IPS DF 19.7 (cell line): ENCODE measurements at regions not wholly inside any gene's neighbourhood (a gene's known extent, or its start where the extent isn't known, plus 50 kb on each side); places are given as distances from the start of the nearest gene placed in this dataset.

Experiments
- DNase-seq: peaks from one replicate; pipeline ENCODE4 v3.0.0-alpha.2; 2013; ENCODE audit warnings: low read depth, low spot score

DNA sequence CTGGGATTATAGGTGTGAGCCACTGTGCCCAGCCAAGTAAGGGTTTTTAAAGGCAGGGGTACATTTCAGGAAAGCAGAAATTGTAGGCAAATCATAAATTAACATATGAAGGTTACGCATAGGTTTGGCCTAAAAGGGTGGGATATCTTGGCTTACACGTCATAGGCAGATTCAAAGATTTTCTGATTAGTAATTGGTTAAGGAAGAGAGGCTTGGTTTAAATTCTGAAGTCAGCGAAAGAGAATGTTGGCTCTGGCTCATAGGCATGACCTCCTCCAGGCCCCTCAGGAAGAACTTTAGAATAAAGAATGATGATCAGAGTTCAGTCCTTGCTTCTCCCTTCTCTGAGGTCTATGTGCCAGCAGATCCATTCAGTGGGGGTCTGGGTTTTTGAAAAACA, 124.8 kb upstream of the RBBP6 start:
- no peak for DNase-seq

DNA sequence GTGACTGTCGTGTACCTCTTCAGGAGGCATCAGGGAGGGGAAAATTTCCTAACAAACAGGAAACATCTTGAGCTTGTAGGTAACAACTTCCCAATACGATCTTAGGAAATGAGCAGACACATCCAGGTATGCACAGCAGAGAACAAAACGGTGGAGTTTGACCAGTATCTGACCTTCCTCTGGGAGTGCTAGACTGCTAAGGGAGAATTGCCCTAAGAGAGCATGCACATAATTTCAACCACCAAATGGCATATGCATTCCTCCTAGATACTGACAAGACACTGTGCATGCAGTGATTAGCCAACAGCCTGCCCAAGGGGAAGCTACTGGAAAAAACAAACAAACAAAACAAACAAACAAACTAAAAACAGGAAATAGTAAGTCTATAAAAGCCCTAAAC, 120.6 kb upstream of the RBBP6 start:
- DNase-seq = no peak

DNA sequence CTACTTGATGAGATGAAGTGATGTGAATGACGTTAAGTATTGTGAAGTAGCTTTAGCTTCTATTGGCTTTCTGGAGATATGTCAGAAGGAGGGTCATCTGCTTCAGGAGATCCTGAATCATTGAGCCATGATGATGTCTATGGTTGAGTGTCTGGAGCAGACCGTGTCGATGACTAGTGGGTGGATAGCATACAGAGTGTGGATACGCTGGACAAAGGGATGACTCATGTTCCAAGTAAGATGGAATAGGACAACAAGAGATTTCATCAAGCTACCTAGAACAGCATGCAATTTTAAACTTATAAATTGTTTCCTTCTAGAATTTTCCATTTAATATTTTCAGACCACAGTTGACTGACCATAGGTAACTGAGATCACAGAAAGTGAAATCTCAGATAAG, 116.1 kb upstream of the RBBP6 start:
- DNase-seq = no peak

DNA sequence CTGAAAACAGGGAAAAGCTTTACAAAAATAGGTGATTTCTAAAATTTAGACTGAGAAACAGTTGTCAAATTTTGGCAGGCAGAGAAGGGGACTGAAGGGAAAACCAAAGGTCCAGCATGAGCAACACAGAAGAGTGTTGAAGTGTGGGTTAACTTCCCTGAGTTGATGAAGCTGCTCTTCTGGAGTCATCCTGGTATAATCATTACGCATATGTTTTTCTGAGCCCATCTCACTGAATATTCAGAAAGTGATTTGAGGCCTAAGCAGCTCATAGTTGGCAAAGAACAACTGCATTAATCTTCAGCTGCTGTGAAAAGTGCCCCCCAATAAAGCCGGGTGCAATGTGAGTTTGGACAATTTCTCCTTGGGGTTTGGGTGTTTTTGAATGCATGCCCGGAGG, 115.0 kb upstream of the RBBP6 start:
- no peak for DNase-seq

DNA sequence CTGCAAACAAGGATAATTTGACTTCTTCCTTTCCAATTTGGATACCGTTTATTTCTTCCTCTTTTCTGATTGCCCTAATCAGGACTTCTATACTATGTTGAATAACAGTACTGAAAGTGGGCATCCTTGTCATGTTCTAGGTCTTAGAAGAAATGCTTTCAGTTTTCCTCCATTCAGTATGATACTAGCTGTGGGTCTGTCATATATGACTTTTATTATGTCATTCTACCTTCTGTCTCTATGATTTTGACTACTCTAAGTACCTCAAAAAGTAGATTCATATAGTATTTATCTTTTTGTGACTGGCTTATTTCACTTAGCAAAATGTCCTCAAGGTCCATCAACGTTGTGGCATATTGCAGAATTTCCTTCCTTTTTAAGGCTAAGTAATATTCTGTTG, 111.5 kb upstream of the RBBP6 start:
- no peak for DNase-seq

DNA sequence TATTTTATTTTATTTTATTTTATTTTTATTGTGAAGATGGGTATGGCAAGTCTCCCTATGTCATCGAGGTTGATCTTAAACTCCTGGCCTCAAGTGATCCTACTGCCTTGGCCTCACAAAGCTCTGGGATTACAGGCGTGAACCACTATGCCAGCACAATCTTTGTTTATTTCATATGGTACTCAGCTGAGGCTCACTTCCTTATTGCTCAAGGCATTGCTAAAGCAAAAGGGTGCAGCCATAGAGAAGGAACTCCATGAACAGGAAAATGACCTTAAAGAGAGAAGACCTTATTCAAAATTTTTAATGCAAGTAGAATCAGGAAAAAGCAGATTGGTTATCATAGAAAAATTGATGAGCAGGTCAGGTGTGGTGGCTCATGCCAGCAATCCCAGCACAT, 110.6 kb upstream of the RBBP6 start:
- no peak for DNase-seq

DNA sequence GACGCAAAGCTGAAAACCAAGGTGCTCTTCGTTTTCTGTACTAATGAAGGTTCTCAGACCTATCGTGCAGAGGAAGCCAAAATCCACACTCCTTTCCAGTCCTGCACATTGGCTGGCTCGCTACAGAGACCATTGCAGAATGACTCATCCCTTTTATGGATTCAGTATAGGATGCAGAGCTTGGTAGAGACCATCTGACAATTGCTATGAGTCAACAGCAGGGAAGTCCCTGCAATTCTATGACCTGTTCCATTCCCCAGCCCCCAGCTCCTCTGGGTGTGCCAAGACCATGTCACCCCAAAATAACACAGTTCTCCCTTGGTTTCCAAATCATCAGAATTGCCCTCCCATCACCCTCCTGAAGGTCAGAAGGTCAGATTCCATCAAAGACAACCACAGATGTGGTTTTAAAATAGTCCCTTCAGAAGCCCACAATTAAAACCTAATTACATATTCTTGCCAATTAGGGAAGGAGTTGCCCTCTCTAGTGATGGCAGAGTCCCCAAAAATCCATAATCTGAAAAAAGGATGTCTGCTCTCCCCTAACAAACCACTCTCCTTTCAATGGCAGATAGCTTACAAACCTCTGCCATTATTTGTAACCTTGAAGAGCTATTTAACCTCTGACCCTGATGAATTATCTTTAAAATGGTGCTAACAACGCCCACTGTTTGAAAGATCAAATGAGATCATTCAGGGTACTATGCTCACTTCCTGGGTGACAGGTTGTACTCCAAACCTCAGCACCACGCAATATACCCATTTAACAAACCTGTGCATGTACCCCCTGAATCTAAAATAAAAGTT, 108.2 kb upstream of the RBBP6 start:
- no peak for DNase-seq

DNA sequence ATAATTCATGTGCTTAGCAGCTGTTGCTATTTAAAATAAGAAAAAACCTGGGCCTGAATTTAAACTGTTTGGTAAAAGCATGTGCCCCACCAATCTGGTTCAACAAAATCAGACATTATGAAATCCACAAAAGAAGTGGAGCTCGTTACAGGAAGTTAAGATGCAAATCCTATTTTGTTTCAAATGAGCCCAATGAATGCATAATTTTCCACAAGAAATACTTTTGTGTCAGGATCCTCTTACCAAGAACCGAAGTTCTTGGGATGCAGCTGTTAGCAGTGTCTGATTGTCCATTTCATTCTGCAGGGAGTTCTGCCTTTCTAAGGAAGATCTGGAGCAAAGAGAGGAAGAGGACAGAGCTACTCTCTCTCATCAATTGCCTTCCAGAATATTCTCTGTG, 105.7 kb upstream of the RBBP6 start:
- DNase-seq = no peak

DNA sequence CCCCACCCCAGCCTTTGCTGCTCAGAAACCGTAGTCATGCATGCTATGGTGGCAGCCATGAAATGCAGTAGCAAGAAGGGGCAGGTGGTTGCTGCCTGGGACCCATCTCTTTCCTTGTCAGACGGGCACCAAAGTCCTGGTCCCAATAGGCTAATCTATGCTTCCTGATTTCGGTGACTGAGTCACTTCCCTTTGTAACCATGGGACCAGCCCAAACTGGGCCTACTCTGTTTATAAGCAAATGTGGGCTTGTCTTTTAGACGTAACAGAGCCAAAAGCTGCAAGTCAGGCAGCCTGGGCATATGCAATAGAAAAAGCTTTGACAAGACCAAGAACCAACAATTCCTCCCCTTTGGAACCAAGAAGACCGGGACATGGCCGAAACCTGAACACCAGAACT, 99.1 kb upstream of the RBBP6 start:
- no peak for DNase-seq

DNA sequence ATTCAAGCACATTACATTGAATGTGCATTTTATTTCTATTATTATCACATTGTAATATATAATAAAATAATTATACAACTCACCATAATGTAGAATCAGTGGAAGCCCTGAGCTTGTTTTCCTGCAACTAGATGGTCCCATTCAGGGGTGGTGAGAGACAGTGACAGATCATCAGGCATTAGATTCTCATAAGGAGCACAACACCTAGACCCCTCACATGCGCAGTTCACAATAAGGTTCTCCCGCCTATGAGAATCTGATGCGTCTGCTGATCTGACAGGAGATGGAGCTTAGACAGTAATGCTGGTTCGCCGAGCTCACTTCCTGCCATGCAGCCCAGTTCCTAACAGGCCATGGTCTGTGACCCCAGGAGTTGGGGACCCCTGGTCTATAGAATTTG, 96.7 kb upstream of the RBBP6 start:
- no peak for DNase-seq

DNA sequence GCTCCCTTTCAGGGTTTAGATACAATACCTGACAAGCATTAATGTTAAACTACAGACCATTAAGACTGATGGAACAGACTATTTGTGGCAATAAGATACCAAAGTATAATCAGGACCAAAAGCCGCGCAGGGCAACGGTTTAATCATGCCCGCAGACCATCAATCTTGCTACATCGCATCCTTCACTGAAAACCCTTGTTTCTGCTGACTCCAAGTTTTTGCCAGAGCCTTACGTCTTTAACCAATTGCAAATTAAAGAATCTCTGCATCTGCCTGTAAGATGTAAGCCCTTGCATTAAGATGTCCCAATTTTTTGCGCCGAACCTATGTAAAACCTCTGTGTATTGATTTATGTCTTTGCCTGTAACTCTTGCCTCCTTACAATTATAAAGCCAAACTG, 94.2 kb upstream of the RBBP6 start:
- DNase-seq = no peak

DNA sequence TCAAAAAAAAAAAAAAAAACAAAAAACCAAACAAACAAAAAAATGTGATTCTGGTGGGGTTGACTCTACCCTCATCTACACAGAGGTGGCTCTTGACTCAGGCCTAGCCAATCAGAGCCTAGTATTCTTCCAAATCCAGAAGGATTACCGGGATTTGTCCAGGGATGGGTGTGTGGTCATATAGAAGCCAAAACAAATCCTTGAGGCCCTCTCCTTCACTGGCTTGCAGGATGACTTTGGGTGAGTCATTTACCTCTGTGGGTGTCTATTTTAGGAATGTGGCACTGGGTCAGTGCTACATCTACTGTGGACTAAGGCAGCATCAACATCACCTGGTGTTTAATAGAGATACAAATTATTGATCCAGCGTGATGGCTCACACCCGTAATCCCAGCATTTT, 93.2 kb upstream of the RBBP6 start:
- no peak for DNase-seq

DNA sequence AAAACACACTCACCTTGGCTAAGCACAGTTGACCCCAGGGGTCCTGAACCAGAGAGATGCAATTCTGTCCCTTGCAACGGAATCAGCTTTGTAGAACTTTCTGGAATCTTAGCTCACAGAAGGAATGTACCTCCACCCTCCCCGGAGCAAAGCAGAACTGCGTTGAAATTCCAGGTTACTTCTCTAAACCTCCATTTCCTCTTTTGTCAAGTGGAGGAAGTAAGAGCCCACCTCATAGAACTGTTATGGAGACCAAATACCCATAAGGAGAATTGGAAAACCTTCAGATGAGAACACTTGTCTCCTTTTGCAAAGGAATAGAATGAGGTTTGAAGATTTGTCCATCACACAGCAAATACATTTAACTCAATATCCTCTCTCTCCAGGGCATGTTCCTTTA, 86.6 kb upstream of the RBBP6 start:
- no peak for DNase-seq

DNA sequence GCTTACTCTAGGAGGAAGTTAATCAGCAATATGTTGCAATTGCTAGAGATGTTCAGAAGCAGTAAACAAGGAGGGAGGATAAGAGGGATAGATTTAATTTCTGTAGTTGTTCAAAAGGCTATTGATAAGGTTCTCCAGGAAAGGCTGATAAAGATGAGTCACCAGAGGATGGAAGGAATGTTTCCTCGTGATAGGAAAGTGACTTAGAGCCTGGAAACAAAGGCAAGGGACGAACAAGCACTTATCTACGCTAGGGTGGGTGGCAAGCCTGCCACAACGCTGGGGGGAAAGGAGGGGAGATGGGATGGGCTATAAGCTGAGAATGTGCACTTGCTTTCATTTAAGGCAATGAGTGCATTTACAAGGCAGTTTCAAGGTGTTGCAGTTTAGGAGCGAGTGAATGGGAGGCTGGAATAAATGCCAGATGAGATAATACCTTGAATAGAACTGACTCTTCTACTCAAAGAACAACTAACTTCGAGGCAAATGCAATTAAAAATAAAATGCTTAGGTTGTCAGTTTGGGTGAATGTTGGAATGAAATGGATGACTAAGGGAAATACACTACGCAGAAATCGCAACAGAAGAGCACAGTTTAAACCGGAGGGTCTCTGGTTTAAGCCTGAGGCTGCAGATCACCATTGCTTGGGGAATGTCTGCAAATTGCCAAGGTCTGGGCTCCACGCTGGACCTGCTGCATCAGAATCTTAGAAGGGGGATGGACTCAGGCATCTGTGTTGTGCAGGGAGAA, 76.0 kb upstream of the RBBP6 start:
- DNase-seq = no peak

DNA sequence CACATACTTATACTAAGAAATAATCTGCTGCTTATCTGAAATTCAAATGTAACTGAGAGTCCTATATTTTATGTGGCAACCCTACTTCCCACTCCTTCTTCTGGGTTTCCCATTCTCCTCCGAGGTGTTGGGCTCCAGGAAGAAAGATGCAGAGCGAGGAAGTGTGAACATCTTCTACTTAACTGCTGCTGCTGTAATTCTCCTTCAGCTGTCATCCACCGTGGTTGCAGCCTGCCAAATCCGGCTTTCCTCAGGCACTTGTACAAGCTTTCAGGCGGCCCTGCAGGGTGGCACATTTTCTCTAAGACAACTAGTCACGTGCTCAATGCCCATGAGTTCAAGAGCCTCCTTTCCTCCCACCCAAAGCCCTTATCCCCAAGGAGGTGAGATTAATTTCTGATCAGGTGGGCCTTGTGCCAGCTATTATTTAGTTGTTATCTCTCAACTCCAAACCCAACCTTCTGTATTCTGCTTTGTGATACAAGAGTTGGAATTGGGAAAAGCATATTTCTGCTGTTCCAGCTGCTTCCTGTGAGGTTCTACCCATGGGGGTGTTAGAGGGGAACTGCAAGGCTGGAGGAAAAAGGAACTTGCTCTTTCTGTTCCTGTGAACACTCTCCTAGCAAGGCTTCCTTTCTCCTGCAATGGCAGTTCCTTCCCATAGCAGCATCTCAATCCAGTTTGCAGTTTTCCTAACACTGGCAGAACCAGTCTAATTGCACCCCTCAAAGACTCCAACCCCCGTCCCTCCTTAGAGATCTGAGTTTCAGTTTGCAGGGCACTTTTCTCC, 67.6 kb upstream of the RBBP6 start:
- no peak for DNase-seq

DNA sequence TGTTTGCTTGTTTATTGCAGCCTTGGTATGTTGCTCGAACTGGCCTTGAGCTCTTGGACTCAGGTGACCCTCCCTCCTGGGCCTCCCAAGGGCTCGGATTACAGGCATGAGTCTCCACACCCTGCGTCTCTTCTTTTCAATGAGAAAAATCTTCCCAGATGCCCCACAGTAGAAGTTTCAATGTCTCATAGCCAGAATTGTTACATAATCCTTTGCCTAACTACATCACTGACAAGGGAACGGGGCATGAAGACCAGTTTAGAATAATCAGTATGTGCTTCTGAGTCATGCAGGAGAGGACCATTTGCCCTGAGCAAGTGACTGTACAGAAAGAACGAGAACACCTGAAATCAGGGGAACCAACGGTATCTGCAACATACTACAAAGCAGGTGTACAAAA, 61.9 kb upstream of the RBBP6 start:
- no peak for DNase-seq

DNA sequence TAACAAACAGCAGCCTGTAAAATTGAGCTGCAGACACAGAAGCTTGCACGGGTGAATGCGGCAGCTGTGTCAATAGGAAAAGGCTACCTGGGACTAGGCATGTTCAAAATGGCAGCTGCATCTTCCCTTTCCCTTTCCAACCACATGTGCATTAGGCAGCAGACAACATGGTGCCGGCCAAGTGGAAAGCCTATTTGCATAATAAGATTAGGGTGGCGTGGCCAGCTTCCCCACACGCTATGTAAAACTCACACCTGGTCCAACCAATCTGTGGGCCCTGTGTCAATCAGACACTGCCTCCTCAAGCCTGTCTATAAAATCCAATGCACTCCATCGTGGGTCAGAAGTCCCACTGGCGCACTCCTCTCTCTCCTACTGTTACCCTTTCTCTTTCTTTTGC, 61.0 kb upstream of the RBBP6 start:
- DNase-seq = no peak

DNA sequence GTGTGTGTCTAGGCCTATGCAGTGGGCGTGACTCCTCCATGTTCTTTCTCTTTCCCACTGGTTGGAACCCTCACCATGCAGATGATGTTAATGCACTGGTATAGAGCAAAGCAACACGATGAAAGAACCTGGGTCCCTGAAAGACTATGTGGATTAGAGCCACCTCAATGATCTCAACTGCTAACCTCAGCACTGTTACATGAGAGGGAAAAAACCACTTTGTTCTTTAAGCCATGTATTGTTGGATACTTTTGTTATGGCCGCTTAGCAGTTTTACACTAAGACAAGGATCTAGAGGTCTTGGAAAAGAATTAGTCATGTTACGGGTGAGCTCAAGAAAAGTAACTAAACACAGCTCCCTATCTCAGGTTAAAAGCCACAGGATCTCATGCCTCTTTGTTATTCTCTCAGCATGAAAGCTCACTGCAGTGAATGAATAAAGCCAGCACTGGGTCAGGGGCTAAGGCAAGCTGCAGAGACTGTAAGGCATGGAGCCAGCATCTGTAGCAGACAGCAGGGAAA, 56.6 kb upstream of the RBBP6 start:
- DNase-seq = peak; percentile 30

DNA sequence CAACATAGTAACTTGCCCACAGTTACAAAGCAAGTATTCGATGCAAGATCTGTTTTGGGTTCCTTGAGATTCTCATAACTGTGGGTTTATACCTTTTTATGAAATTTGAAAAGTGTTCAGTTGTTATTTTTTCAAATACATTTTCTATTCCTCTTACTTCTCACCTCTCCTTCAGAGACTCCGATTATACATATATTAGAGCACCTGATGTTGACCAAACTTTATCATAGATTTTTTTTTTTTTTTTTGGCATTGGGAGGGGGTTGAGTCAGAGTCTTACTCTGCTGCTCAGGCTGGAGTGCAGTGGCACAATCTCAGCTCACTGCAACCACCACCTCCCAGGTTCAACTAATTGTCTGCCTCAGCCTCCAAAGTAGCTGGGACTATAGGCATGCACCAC, 51.3 kb upstream of the RBBP6 start:
- no peak for DNase-seq
